GM06990 (cell line): ENCODE measurements at regions not wholly inside any gene's neighbourhood (a gene's known extent, or its start where the extent isn't known, plus 50 kb on each side); places are given as distances from the start of the nearest gene placed in this dataset.

Source experiments
- DNase-seq: peaks from one replicate; pipeline ENCODE4 v3.0.0-alpha.2; 2011; ENCODE audit not compliant: insufficient read length; ENCODE audit errors: extremely low read depth
- H3K27me3 ChIP-seq: replicated peaks from 2 replicates; pipeline ENCODE4 v1.6.0; 2011; ENCODE audit warnings: low read length; ENCODE audit not compliant: control insufficient read depth, insufficient read depth
- H3K36me3 ChIP-seq: 2 replicates; pipeline ENCODE4 v1.5.1; 2011; ENCODE audit warnings: low read length; ENCODE audit not compliant: control insufficient read depth, insufficient read depth
- H3K4me3 ChIP-seq: replicated peaks from 2 replicates; pipeline ENCODE4 v1.5.1; 2011; ENCODE audit warnings: low read depth, mild to moderate bottlenecking, control low read depth, low read length
- TF ChIP-seq, protein P1 (sequence below): IDR thresholded peaks from 2 replicates; pipeline ENCODE4 v1.5.1; 2011; ENCODE audit warnings: low read length, control low read depth, mild to moderate bottlenecking, inconsistent platforms; ENCODE audit not compliant: insufficient read depth, poor library complexity, severe bottlenecking

DNA sequence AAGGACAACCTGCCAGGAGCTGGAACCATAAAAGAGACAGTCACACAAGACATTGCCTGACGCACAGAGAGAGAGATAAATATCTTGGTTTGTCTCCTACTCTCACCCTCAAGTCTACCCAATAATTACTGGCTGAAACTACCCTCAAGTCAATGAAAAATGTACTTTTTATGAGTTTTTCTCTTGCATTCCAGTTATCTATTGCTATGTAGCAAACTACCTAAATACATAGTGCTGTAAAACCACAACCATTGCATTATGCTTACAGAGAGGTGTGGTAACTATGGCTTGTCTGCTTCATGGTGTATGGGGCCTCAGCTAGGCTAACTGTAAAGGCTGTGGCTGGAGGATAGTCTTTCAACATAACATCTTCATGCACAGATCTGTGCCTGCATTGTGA, 247.8 kb downstream of the HAO1 start:
- Histone ChIP-seq H3K4me3 (no peak overlapping the region), H3K27me3 (no peaks in the 10 kb centered on the region), H3K36me3 (no peaks in the 10 kb centered on the region)
- TF ChIP-seq, protein P1, sequence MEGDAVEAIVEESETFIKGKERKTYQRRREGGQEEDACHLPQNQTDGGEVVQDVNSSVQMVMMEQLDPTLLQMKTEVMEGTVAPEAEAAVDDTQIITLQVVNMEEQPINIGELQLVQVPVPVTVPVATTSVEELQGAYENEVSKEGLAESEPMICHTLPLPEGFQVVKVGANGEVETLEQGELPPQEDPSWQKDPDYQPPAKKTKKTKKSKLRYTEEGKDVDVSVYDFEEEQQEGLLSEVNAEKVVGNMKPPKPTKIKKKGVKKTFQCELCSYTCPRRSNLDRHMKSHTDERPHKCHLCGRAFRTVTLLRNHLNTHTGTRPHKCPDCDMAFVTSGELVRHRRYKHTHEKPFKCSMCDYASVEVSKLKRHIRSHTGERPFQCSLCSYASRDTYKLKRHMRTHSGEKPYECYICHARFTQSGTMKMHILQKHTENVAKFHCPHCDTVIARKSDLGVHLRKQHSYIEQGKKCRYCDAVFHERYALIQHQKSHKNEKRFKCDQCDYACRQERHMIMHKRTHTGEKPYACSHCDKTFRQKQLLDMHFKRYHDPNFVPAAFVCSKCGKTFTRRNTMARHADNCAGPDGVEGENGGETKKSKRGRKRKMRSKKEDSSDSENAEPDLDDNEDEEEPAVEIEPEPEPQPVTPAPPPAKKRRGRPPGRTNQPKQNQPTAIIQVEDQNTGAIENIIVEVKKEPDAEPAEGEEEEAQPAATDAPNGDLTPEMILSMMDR, result no peak
- no peak for DNase-seq

DNA sequence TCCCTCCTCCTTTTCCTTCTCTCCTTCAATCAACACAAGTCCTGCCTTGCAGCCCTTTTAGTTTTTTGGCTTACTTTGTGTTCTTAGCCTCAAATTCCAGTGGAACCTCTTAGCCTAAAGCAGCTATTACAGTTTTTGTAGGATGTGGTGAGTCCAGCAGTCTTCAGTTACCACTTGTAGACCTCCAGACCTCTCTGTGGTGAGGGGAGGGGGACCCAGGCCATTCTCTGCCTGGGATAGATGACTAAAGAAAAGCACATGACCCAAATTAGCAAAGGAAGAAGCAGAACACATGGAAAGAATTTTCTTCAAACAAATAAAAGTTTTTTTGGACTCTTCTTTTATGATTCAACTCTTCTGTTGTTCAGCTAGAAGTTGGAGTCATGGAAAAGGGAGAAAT, 246.5 kb downstream of the HAO1 start:
- TF ChIP-seq, protein P1, result no peak
- DNase-seq, result no peak

GRCh38 chr20:7695051-7695495, 245.2 kb downstream of the HAO1 start:
- no peak for DNase-seq
- Histone ChIP-seq H3K36me3 (no peaks in the 10 kb centered on the region), H3K4me3 (no peak overlapping the region), H3K27me3 (no peaks in the 10 kb centered on the region)
- TF ChIP-seq, protein P1, result no peak

More for the DNA sequence above, 246.5 kb downstream of the HAO1 start:
- no peaks in the 10 kb centered on the region for H3K36me3 ChIP-seq
- H3K4me3 ChIP-seq, result no peak overlapping the region
- H3K27me3 ChIP-seq, result no peaks in the 10 kb centered on the region

DNA sequence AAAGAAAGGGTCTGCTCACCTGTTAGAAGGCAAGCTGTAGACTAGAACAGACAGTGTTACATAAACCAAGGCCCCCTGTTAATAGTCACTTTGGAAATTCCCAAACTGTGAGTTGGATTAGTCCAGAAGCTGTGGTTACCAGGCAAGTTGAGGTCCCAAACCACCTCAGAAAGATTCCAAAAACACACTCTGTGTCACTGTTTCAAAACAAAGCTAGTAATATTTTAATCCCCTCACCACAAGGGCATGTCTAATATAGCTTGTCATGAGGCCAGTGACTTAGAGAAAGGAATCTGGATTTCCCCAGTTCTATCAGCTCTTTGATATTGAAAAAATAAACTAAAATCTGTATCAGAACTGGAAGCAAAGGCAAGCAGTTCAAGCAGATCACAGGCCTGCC, 244.6 kb downstream of the HAO1 start:
- TF ChIP-seq, protein P1, result no peak
- DNase-seq, result no peak
- Histone ChIP-seq H3K4me3 (no peak overlapping the region), H3K36me3 (no peaks in the 10 kb centered on the region), H3K27me3 (no peaks in the 10 kb centered on the region)

- DNase-seq, result no peak
- TF ChIP-seq, protein P1, result no peak
- no peak overlapping the region for H3K4me3 ChIP-seq
- no peaks in the 10 kb centered on the region for H3K27me3 ChIP-seq
- H3K36me3 ChIP-seq, result no peaks in the 10 kb centered on the region
Observed at GRCh38 chr20:7696311-7696710, 243.9 kb downstream of the HAO1 start.

GRCh38 chr20:7702141-7702540, 238.1 kb downstream of the HAO1 start:
- no peak for DNase-seq
- TF ChIP-seq, protein P1, result no peak
- H3K27me3 ChIP-seq, result no peaks in the 10 kb centered on the region
- no peaks in the 10 kb centered on the region for H3K36me3 ChIP-seq
- no peak overlapping the region for H3K4me3 ChIP-seq
